HG02623 (cell line): ENCODE measurements at regions not wholly inside any gene's neighbourhood (a gene's known extent, or its start where the extent isn't known, plus 50 kb on each side); places are given as distances from the start of the nearest gene placed in this dataset.
"Not testable (repeated sequence)": the region's sequence is repeated elsewhere in the genome, so short reads cannot be mapped to it uniquely, and the experiment has no call there.

Source experiments
- ATAC-seq: cut with Tn5 transposase; IDR thresholded peaks from one replicate; pipeline ENCODE4 v1.9.1; 2021; ENCODE audit warnings: moderate library complexity; ENCODE audit not compliant: unreplicated experiment

DNA sequence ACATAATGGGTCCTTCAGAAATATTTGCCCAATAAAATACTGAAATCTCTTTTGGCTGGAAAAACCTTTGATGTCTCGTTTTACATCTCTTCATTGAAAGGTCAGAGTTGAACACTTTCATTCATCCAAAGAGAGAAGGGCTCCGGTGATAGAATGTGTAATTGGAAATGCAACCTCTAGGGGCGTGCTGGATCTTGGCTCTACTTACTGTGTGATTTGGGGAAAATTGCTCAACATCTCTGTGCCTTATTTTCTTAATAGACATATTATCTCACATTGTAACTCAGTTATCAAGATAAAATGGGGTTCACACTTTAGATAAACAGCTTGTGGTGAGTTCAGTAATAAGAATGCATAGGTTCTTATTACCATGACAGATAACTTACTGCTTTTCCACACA lies 1444.1 kb downstream of the SLITRK5 start:
- ATAC-seq, result no peak

DNA sequence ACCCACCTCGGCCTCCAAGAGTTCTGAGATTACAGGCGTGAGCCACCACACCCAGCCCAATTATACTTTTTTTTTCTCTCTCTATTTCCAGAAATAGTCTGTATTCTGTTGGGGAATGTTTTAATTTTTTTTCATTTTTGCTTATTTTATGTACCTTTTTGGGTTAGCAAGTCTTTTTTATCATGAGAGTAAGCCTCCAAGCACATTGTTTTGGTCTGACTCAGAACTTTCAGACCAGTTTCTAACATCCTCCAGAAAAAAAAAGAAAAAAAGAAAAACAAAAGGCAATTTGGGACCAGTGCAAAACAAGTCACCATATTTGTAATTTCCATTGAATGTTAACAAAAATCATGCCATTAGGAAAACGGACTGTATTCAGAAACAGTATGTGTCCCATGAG lies 1465.5 kb downstream of the SLITRK5 start:
- ATAC-seq, result no peak

DNA sequence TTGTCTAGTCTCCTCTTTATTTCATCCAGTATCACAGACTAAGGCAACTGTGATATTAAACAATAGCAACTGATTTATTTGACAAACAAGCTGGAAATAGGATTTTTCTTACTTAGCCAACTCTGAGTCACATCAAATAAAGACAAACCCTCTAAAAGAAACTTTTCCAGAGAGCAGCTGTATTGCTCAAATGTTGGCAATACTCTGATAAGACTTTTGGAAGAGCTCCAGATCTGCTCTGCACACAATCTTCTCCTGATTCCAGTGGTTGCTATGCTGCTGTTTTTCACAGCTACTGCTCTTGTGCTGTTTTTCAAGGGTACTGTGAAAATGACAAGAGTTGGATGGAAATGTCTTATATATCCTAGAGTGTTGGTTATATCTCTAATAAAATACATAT lies 1479.2 kb downstream of the SLITRK5 start:
- ATAC-seq, result no peak

DNA sequence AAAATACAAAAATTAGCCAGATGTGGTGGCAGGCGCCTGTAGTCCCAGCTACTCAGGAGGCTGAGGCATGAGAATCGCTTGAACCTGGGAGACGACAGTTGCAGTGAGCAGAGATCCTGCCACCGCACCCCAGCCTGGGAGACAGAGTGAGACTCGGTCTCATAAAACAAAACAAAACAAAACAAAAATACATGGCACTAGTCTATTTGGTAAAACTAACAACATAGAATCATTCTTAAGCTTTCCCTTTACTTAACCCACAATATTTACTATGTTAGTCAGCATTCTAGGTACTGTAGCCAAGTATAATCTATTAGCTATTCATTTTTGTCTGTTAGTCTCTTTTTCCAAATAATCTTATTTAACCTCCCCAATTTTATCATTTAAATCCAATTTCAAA lies 1482.8 kb downstream of the SLITRK5 start:
- ATAC-seq, result no peak

DNA sequence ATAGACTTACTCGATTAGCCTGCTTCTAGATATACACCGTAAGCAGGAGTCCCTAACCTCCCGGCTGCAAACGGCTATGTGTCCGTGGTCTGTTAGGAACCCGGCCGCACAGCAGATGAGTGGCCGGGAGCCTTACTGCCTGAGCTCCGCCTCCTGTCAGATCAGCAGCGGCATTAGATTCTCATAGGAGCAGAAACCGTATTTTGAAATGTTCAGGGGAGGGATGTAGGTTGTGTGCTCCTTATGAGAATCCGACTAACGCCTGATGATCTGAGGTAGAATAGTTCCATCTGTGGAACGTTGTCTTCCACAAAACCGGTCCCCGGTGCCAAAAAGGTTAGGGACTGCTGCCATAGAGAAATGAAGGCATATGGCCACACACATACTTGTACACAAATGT lies 1491.9 kb downstream of the SLITRK5 start:
- no peak for ATAC-seq

DNA sequence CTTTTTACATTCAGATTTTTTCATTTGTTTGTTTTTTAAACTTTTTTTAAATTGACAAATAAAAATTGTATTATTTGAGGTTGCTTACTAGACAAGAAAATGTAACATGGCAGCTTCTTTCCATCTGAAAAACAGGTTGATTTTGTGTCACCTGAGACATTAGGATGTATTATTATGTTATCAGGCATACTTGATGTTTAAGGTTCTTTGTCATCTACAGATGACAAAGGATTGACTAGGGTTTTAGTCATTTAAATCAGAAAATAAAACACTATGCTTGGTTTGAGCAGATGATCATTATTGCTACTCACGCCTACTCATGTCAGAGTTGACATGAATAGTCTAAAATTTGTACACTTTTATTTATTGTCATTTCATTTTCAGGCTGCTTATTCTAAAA lies 1494.5 kb downstream of the SLITRK5 start:
- ATAC-seq, result no peak

DNA sequence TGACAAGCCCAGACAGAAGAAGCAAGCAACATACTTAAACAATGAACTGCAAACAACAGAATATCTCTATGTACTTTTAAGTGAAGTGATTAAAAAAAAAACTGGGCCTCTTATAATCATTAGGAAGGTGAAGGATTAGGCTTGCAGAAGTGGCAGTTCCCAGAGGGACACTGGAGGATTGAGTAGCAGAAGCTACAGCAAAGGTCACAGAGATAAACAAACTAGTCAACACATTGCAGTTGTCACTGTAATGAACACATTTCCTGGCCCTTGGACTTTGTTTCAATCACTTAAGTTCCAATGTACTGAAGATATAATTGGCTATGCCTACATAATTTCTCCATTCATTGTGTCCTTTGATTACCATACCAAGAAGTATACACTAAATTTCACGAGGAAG lies 1498.8 kb downstream of the SLITRK5 start:
- no peak for ATAC-seq

DNA sequence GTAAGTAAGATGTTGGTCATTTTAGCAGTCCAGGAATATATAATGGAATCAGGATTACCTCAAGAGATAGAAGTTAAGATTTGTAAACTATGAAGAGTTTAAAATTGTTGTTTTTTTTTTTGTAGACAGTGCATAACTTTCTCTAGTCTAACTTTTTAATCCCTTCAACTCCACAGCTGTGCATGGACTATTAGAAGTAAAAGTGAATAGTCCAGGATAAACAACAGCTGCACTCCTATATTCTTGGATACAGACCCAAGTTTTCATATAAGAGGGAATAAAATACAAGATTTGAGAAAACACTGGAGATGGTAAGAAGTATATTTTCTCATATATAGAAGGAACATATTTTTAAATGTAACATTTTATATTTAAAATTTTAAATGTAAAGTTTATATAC lies 1509.9 kb downstream of the SLITRK5 start:
- no peak for ATAC-seq

DNA sequence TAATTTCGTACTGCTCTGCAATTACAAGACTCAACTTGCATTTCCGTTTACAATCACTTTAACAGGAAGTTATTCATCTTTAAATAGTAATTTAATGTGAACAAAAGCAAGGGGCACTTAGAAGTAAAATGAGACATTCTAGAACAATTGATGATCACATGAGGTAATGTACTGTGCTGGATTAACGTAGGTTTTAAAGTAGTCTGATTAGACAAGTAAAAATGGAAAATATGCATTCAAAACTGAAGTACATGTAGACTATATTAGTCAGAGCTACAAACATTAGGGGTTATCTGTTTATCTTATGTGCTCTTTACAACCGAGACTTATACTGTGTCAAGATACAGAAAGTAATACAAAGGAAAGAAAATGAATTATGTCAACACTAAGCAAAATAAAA lies 1528.0 kb downstream of the SLITRK5 start:
- ATAC-seq, result no peak

DNA sequence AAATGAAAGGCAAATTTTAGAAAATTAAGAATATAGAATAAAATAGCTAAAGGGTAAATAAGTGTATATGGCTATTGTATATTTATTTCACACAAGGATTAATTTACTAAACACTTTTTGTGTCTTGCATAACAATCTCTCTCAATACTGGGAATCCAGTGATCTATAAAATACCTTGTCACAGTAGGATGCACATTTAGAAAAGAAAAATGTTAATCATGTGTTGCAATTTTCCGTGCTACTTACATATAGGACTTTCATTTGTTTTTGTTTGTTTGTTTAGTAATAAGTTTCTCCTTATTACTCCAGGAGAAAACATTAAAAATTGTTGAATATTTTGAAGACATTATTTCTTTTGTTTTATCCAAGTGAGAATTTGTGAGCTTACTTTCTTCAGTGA lies 1533.3 kb downstream of the SLITRK5 start:
- ATAC-seq, result no peak

DNA sequence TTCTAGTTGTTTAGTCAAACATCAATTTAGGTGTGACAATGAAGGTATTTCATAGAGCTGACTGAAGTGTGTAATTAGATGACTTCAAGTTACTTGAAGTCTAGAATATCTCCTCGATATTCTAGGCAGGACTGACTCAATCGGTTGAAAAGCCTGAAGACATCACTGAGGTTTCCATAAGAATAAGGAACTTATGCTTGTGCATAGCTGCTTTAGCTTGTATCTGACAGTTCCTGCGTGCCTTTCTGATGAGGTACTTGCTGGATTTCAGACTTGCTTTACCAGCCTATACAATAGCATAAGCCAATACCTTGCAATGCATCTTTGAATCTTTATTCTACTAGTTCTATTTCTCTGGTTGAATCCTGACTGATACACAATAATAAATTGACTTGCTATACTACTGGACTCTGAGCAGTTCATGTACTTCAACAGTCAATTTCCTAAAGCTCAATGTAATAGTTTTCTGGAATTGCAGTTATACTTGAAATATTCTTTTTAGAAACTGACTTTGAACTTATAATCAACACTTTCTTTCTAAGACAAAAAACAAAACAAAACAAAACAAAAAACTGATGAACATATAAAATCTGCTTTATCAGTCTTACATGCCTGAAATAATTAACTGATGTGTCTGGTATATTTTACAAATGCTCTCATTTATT lies 1534.8 kb downstream of the SLITRK5 start:
- no peak for ATAC-seq

DNA sequence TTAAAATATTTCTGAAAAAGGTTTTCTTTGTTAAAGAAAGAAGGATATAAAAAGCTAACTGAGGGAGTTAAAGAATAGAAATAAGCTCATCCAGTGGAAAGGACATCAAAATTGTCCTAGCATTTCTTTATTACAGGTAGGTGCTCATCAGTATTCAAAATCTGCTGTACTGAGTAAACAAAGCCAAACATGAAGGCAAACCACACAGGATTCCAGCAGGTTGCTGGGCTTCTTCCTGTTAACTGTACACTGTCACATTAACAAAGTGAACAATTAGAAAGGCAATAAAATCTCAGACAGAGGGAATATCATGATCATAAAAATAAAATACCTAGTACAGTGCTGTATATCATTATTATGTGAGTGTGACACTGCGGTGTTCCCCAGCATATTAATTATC lies 1541.0 kb downstream of the SLITRK5 start:
- ATAC-seq, result no peak

DNA sequence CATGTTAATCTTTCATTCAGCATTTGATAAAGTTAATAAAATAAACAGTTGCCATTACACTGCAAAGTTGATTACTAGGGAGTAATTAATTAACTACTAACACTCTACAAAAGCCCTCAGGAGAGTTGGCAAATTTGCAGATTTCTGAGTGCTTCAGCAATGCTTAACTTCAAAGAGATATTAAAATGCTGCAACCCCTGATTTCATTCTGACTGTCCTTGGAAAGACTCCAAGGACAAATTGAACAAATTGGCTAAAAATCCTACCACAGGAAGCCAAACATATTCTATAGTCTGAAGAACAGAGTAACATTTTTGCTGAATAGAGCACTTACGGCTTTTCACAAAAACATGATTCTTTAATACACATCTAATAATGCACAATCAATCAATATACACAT lies 1543.0 kb downstream of the SLITRK5 start:
- no peak for ATAC-seq

DNA sequence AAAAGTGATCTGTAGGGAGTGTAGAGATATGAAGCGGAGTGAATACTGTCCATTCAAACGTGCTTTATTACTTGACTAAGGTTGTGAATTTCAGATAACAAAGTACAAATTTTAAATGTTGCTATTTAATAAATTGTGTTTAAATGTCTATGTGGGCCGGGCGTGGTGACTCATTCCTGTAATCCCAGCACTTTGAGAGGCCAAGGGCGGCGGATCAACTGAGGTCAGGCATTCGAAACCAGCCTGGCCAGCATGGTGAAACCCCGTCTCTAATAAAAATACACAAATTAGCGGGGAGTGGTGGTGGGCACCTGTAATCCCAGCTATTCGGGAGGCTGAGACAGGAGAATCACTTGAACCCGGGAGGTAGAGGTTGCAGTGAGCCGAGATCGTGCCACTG lies 1544.1 kb downstream of the SLITRK5 start:
- ATAC-seq, result not testable (repeated sequence)

DNA sequence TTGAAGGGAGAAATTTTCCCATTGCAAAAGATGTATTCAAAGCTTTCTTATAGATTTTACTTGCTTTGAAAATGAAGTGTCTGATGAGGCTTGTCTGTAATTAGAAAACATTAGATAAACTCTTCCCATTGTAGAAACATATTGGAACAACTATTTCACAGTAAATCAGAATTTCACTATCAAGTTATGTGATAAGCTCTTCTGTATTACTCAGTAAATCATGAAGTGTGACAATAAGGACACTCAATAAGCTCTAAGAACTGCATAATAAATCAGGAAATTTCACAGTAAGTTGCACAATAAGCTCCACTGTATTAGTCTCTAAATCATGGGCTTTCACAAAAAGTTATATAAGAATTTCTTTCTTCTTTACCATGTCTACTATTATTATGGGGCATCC lies 1546.6 kb downstream of the SLITRK5 start:
- no peak for ATAC-seq

DNA sequence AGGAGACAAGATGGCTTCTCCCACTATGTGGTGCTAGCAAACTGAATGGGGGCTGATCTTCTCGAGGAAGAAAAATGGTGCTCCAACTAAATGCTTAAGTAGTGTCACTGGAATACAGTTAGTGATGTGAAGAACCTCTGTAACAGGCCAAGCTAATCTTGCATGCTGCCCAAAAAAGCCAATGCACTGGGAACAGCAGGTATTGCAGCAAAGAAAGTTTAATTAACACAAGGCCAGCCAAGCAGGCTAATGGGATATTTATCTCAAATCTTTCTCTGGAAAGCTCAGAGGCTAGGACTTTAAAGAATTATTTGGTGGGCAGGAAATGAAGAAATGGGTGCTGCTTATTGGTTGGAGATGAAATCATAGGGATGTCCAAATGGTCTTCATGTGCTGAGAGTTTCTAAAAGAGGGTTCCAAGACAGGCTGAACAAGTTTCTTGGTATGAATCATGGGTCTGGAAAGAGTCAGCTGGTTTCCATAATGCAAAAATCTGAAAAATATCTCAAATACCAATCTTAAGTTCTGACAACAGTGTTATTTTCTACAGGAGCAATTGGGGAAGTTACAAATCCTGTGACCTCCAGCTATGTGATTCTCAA lies 1550.5 kb downstream of the SLITRK5 start:
- ATAC-seq, result no peak

DNA sequence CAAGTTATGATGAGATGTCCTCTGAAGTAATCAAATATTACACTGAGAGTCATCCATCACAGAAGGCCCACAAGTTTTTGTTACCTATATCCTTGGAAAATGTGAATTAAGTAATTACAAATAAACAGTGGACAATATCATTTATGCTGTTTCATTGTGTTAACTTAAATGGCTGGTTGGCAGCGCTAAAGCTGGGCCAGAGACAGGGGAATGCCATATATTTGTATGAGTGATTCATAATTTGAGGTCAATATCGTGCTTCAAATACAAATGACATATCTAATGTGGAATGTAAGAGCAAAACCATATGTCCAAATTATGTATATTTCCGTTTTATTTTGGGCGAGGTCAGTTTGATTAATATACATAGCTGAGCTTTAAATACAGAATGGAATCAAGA lies 1556.2 kb downstream of the SLITRK5 start:
- ATAC-seq, result no peak

DNA sequence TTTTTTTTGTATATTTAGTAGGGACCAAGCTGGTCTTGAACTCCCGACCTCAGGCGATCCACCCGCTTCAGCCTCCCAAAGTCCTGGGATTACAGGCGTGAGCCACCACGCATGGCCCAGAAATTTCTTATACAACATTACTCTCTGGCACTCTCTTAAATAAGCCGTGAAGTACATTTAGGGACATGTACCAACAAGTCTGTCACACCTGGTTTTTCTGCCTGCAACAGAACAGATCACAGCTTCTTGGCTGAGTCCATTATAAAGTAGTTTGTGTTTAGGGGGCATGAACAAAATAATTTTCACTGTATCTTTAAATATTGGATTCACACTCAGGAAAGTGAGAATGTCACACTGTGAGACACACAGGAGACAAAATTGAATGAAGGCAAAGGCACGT lies 1567.3 kb downstream of the SLITRK5 start:
- ATAC-seq, result no peak

DNA sequence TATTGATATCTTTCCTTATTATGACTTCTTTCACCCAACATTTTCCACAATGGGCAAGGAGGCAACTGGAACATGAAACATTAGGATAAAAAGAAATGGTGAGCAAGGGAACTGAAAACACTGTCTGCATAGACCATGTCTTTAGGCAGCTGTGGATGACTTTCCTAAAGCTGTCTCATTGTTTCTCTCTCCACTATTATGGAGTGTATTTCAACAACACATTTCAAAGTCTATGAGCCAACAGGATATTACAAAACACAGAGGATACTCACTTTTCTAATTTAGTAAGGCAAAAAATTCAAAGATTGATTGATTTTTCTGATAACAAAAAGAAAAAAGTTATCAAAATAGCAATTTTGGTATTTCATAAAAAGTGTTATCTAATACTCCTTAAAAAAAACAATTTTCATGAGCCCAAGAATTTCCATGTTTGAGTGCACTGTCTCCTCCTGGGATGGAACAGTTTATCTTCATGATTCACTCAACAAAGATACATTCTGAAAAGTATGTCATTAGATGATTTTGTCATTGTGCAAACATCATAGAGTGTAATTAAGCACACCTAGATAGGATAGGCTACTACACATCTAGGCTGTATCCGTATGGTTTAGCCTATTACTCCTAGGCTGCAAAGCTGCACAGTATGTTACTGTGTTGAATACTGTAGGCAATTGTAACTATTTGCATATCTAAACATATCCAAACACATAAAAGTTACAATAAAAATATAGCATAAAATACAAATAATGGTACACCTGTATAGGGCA lies 1568.4 kb downstream of the SLITRK5 start:
- ATAC-seq, result no peak

DNA sequence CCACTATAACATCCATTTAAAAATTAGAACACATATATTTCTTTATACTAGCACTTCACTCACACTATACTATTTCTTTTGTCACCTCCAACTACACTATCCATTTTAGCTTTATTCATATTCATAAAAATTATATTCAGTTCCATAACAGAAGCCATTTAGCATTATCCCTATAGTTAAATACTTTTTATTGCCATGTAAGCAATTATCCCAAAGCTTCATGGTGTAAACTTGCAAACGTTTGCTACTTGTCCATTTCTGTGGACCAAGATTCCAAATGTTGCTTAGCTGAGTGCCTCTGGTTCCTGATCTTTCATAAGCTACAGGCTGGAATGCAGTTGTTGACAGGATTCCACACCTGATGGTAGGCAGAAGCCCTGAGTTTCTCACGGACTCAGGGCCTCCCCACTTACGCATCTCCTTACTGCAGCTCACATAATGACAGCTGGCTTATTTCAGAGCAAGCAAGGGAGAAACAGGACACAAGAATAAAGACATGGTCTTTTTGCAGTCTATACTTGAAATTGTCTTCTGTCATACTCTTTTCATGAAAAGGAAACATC lies 1584.8 kb downstream of the SLITRK5 start:
- no peak for ATAC-seq

DNA sequence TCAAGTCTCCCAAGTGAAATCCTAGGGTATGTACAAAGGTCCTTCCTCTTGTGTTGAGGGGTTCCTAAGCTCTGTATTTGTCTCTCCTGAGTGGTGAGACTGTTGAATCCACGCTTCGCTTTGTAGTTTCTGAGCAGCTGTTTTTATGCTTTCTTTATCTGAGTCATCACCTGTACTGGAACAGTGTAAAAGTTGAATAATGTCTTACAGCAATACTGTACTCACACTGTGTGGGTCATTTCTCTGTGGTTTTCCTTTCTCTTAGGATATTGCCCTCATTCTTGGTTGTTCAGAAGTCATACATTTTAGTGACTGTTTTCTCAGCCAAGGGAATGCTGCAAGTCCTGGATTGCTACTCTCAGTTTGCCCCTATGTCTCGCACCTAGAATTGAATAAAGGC lies 1596.6 kb downstream of the SLITRK5 start:
- ATAC-seq, result no peak

DNA sequence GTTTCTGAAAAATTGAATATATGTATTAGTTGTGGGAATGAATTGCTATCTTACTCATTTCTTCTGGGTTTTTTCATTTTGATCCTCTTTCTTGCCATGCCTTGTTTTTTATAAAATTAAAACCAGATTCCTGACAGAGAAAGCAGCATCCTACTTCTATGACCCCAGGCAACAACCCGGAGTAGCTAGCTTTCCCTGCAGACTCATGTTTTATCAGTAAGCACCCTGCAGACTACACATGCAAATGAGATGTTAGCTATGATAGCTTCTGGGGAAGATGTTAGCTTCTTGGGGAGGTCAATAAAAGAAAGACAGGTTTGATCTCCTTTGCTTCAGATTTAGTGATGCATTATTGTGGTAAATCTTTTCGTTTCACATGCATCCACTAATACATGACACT lies 1598.6 kb downstream of the SLITRK5 start:
- ATAC-seq, result no peak
